Bronchial epithelial cell (primary cell): ENCODE measurements at regions not wholly inside any gene's neighbourhood (a gene's known extent, or its start where the extent isn't known, plus 50 kb on each side); places are given as distances from the start of the nearest gene placed in this dataset.

Source experiments
- DNase-seq: peaks from one replicate; pipeline ENCODE4 v3.0.0-alpha.2; 2010; ENCODE audit warnings: low read depth
- FAIRE-seq: peaks from 2 replicates; lab custom pipeline; 2011; peaks lifted over from hg19 to GRCh38; lab: Jason Lieb, UNC
- H3K27me3 ChIP-seq: 2 replicates; pipeline ENCODE4 v1.5.1; 2011; ENCODE audit warnings: low read length; ENCODE audit not compliant: control insufficient read depth, insufficient read depth
- H3K36me3 ChIP-seq: 2 replicates; pipeline ENCODE4 v1.5.1; 2011; ENCODE audit warnings: low read length; ENCODE audit not compliant: control insufficient read depth, insufficient read depth
- H3K4me3 ChIP-seq: 2 replicates; pipeline ENCODE4 v1.5.1; 2011; ENCODE audit warnings: mild to moderate bottlenecking, low read depth, low read length, control low read depth
- CTCF ChIP-seq: IDR thresholded peaks from 2 replicates; pipeline ENCODE4 v1.5.1; 2011; ENCODE audit warnings: mild to moderate bottlenecking, moderate library complexity, low read length, control low read depth, inconsistent platforms; ENCODE audit not compliant: insufficient read depth, severe bottlenecking

DNA sequence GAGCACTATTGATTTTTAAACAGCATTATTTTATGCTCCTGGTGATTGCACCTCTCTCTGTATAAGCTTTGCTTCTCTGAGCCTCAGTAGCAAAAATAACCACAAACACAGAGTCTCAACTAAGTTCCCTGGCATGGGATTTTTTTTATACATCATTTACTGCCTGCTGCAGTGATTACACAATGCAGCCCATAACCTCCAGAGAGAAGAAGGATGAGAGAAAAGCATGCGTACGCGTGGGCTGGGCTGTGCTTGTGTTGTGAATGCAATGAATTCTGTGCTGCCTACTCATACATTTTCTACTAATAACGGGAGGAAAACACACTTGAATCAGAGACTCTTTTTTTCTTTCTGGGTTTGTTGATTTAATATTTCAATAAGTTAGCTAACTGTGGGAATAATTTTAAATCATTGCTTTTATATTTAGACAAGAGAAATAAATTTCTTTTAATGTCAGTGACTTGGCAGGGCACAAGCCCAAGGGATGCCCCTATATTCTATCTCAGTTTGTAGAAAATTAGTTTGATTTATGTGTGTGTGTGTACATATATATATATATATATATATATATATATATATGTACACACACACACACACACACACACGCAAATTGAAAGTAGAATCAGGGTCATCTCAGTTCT is 351.5 kb downstream of the MED10 start:
- no peak for FAIRE-seq
- TF ChIP-seq CTCF = no peak
- DNase-seq = no peak

GRCh38 chr5:6019612-6020011 is 358.7 kb downstream of the MED10 start:
- H3K36me3 ChIP-seq = no peaks in the 10 kb centered on the region
- H3K27me3 ChIP-seq = no peaks in the 10 kb centered on the region
- DNase-seq = no peak
- H3K4me3 ChIP-seq = no peak overlapping the region
- TF ChIP-seq CTCF = no peak
- FAIRE-seq = no peak

More for the DNA sequence above, 351.5 kb downstream of the MED10 start:
- Histone ChIP-seq H3K27me3 (no peaks in the 10 kb centered on the region), H3K36me3 (no peaks in the 10 kb centered on the region), H3K4me3 (no peak overlapping the region)

- Histone ChIP-seq H3K4me3 (no peak overlapping the region), H3K36me3 (no peaks in the 10 kb centered on the region), H3K27me3 (no peaks in the 10 kb centered on the region)
- DNase-seq (no peak), FAIRE-seq (no peak)
- TF ChIP-seq CTCF = no peak
These were observed 364.8 kb downstream of the MED10 start for GRCh38 chr5:6013506-6013905.

DNA sequence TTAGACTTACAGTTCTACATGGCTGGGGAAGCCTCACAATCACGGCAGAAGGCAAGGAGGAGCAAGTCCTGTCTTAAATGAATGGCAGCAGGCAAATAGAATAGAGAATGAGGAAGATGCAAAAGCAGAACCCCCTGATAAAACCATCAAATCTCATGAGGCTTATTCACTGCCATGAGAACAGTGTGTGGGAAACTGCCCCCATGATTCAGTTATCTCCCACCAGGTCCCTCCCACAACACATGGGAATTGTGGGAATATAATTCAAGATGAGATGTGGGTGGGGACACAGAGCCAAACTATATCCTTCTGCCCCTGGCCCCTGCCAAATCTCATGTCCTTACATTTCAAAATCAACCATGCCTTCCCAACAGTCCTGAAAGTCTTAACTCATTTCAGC is 367.1 kb downstream of the MED10 start:
- FAIRE-seq = no peak
- no peak for TF ChIP-seq CTCF
- DNase-seq = no peak
- H3K4me3 ChIP-seq = no peak overlapping the region
- no peaks in the 10 kb centered on the region for H3K27me3 ChIP-seq
- no peaks in the 10 kb centered on the region for H3K36me3 ChIP-seq

GRCh38 chr5:6006838-6007314 is 371.5 kb downstream of the MED10 start:
- Histone ChIP-seq H3K27me3 (no peaks in the 10 kb centered on the region), H3K36me3 (no peaks in the 10 kb centered on the region), H3K4me3 (no peak overlapping the region)
- no peak for FAIRE-seq
- no peak for TF ChIP-seq CTCF
- no peak for DNase-seq
